ENCODE measurements at regions not wholly inside any gene's neighbourhood (a gene's known extent, or its start where the extent isn't known, plus 50 kb on each side); places are given as distances from the start of the nearest gene placed in this dataset.

DNA sequence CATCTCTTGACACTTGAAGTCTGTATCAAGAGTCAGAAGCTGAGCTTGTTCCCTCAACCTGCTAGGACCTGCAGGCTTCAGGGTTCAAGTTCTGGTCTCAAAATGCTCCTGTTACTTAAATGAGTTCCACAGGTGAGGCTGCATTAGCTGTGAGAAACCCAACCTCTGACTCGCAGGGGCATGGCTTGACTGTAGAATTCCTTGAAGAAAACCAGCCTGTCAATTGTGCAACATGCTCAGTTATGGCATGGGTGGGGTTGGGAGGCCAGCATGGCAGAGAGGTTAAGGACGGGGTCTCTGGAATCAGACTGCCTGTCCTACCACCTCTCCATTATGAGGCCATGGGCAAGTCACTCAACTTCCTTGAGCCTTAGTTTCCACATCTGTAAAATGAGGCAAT is 235.8 kb downstream of the EN1 start:
- intact Hi-C loops (cut with DNase I, micrococcal nuclease), result no loop called here
- Mint-ChIP-seq H3K36me3 (ENCODE audit: low read depth) (no peaks in the 10 kb centered on the region), H3K27ac (no peak overlapping the region), H3K9me3 (no peaks in the 10 kb centered on the region), H3K27me3 (peaks cover 47% of the 10 kb centered on the region), H3K4me1 (ENCODE audit: low read depth) (no peaks in the 10 kb centered on the region), H3K4me3 (no peak overlapping the region)
- ATAC-seq (ENCODE audit: poor library complexity) (no peak), DNase-seq (no peak)
- H3K4me1 ChIP-seq (ENCODE audit: insufficient read depth, low read length), result no peaks in the 10 kb centered on the region
- ChIA-PET POLR2A (no interaction called here), CTCF (no interaction called here)
- H3K9me3 ChIP-seq (ENCODE audit: control insufficient read depth in 1 of 2, insufficient read depth in 1 of 2, low read length in 2 of 2), result peaks cover 0 to 9% of the 10 kb centered on the region in 2 experiments
- H3K4me3 ChIP-seq (ENCODE audit: low read length), result no peak overlapping the region
- peaks cover 0 to 5% of the 10 kb centered on the region in 2 experiments for H3K27me3 ChIP-seq (ENCODE audit: control insufficient read depth in 1 of 2, insufficient read depth in 2 of 2, low read length in 2 of 2)
- H3K27ac ChIP-seq (ENCODE audit: low read depth in 1 of 2, low read length in 2 of 2), result no peak overlapping the region
- TF ChIP-seq, protein P1, sequence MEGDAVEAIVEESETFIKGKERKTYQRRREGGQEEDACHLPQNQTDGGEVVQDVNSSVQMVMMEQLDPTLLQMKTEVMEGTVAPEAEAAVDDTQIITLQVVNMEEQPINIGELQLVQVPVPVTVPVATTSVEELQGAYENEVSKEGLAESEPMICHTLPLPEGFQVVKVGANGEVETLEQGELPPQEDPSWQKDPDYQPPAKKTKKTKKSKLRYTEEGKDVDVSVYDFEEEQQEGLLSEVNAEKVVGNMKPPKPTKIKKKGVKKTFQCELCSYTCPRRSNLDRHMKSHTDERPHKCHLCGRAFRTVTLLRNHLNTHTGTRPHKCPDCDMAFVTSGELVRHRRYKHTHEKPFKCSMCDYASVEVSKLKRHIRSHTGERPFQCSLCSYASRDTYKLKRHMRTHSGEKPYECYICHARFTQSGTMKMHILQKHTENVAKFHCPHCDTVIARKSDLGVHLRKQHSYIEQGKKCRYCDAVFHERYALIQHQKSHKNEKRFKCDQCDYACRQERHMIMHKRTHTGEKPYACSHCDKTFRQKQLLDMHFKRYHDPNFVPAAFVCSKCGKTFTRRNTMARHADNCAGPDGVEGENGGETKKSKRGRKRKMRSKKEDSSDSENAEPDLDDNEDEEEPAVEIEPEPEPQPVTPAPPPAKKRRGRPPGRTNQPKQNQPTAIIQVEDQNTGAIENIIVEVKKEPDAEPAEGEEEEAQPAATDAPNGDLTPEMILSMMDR (IDR thresholded peaks at IDR 0.05), result no peak
- H3K36me3 ChIP-seq (ENCODE audit: insufficient read depth, low read length), result no peaks in the 10 kb centered on the region

GRCh38 chr2:118609138-118609537 is 238.3 kb downstream of the EN1 start:
- H3K9me3 Mint-ChIP-seq, result no peaks in the 10 kb centered on the region
- POLR2A ChIA-PET, result no interaction called here
- H3K27me3 Mint-ChIP-seq, result peaks cover 43% of the 10 kb centered on the region
- no peak overlapping the region for H3K4me3 ChIP-seq (ENCODE audit: low read length)
- H3K27ac ChIP-seq (ENCODE audit: low read depth in 1 of 2, low read length in 2 of 2), result no peak overlapping the region
- H3K4me1 Mint-ChIP-seq (ENCODE audit: low read depth), result no peaks in the 10 kb centered on the region
- no peaks in the 10 kb centered on the region for H3K36me3 Mint-ChIP-seq (ENCODE audit: low read depth)
- intact Hi-C loops (cut with DNase I, micrococcal nuclease), result no loop called here
- H3K4me1 ChIP-seq (ENCODE audit: insufficient read depth, low read length), result no peaks in the 10 kb centered on the region
- DNase-seq (no peak), ATAC-seq (ENCODE audit: poor library complexity) (no peak)
- CTCF ChIA-PET, result no interaction called here
- no peaks in the 10 kb centered on the region for H3K36me3 ChIP-seq (ENCODE audit: insufficient read depth, low read length)
- no peak overlapping the region for H3K27ac Mint-ChIP-seq
- H3K9me3 ChIP-seq (ENCODE audit: control insufficient read depth in 1 of 2, insufficient read depth in 1 of 2, low read length in 2 of 2), result peaks cover 0 to 5% of the 10 kb centered on the region in 2 experiments
- no peaks in the 10 kb centered on the region for H3K27me3 ChIP-seq (ENCODE audit: control insufficient read depth in 1 of 2, insufficient read depth in 2 of 2, low read length in 2 of 2)
- TF ChIP-seq, protein P1 (IDR thresholded peaks at IDR 0.05), result no peak
- no peak overlapping the region for H3K4me3 Mint-ChIP-seq

- peaks cover 33% of the 10 kb centered on the region for H3K27me3 Mint-ChIP-seq
- intact Hi-C loops (cut with DNase I, micrococcal nuclease), result no loop called here
- CTCF ChIA-PET, result no interaction called here
Measured at GRCh38 chr2:118607641-118608040, 239.8 kb downstream of the EN1 start.

More at GRCh38 chr2:118607641-118608040, 239.8 kb downstream of the EN1 start:
- Mint-ChIP-seq H3K36me3 (ENCODE audit: low read depth) (no peaks in the 10 kb centered on the region), H3K4me1 (ENCODE audit: low read depth) (no peaks in the 10 kb centered on the region), H3K27ac (no peak overlapping the region), H3K9me3 (no peaks in the 10 kb centered on the region), H3K4me3 (no peak overlapping the region)
- Histone ChIP-seq H3K27ac (ENCODE audit: low read depth in 1 of 2, low read length in 2 of 2) (no peak overlapping the region), H3K9me3 (ENCODE audit: control insufficient read depth in 1 of 2, insufficient read depth in 1 of 2, low read length in 2 of 2) (peaks cover 0 to 5% of the 10 kb centered on the region in 2 experiments), H3K4me3 (ENCODE audit: low read length) (no peak overlapping the region), H3K4me1 (ENCODE audit: insufficient read depth, low read length) (no peaks in the 10 kb centered on the region), H3K36me3 (ENCODE audit: insufficient read depth, low read length) (no peaks in the 10 kb centered on the region), H3K27me3 (ENCODE audit: control insufficient read depth in 1 of 2, insufficient read depth in 2 of 2, low read length in 2 of 2) (no peaks in the 10 kb centered on the region)
- POLR2A ChIA-PET, result no interaction called here
- no peak for ATAC-seq (ENCODE audit: poor library complexity)
- TF ChIP-seq, protein P1 (IDR thresholded peaks at IDR 0.05), result no peak
- DNase-seq, result no peak
